Skeletal muscle tissue (tissue), 3 donors: ENCODE measurements at regions not wholly inside any gene's neighbourhood (a gene's known extent, or its start where the extent isn't known, plus 50 kb on each side); places are given as distances from the start of the nearest gene placed in this dataset.

Source experiments
- H3K27ac ChIP-seq: one replicate; pipeline ENCODE4 v1.7.0; 2013; ENCODE audit warnings: mild to moderate bottlenecking, low read depth, low read length, inconsistent platforms
- H3K27me3 ChIP-seq, 3 donors: one replicate each; pipeline ENCODE4 v1.7.0; 2013; ENCODE audit warnings: low read length in 3 of 3; ENCODE audit not compliant: control insufficient read depth in 3 of 3, insufficient read depth in 3 of 3
- H3K36me3 ChIP-seq, 3 donors: one replicate each; pipeline ENCODE4 v1.7.0; 2013; ENCODE audit warnings: low read length in 3 of 3; ENCODE audit not compliant: control insufficient read depth in 3 of 3, insufficient read depth in 3 of 3
- H3K4me1 ChIP-seq, 3 donors: one replicate each; pipeline ENCODE4 v1.7.0; 2013; ENCODE audit warnings: low read length in 3 of 3, mild to moderate bottlenecking in 3 of 3; ENCODE audit not compliant: control insufficient read depth in 3 of 3, insufficient read depth in 3 of 3
- H3K4me3 ChIP-seq, 3 donors: one replicate each; pipeline ENCODE4 v1.7.0; 2013; ENCODE audit warnings: low read length in 3 of 3
- H3K9ac ChIP-seq, 3 donors: one replicate each; pipeline ENCODE4 v1.7.0; 2013; ENCODE audit warnings: low read length in 3 of 3, mild to moderate bottlenecking in 3 of 3, moderate library complexity in 2 of 3, low read depth in 1 of 3
- H3K9me3 ChIP-seq, 3 donors: one replicate each; pipeline ENCODE4 v1.7.0; 2013; ENCODE audit warnings: low read length in 3 of 3; ENCODE audit not compliant: control insufficient read depth in 3 of 3
- donor health status: Osteomylitis.

- Histone ChIP-seq H3K9me3 (peaks cover 0 to 2% (median 0%) of the 10 kb centered on the region in 3 donors), H3K4me3 (no peak overlapping the region), H3K36me3 (no peaks in the 10 kb centered on the region), H3K27ac (no peak overlapping the region), H3K4me1 (no peaks in the 10 kb centered on the region), H3K27me3 (no peaks in the 10 kb centered on the region), H3K9ac (no peak overlapping the region)
Observed at GRCh38 chr13:104854698-104855097, 1680.8 kb downstream of the EFNB2 start.

DNA sequence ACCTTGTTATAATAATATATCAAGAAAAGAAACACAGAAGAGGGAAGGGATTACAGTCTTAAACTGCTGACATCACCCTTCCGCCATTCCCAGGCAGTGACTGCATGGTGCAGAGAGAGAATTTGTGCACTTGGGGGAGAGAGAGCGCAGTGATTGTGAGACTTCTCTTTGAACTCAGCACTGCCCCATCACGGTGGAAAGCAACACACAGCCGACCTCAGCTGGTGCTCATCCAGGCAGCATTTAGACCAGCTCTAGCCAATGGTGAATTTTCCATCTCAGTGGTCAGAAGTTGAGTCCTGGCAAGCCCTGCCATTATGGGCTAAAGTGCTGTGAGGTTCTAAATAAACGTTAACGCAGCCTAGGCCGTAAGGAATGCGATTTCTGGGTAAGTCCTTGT lies 1681.5 kb downstream of the EFNB2 start:
- Histone ChIP-seq H3K27ac (no peak overlapping the region), H3K9me3 (peaks cover 0 to 2% (median 0%) of the 10 kb centered on the region in 3 donors), H3K4me3 (no peak overlapping the region), H3K27me3 (no peaks in the 10 kb centered on the region), H3K9ac (no peak overlapping the region), H3K36me3 (no peaks in the 10 kb centered on the region), H3K4me1 (no peaks in the 10 kb centered on the region)

DNA sequence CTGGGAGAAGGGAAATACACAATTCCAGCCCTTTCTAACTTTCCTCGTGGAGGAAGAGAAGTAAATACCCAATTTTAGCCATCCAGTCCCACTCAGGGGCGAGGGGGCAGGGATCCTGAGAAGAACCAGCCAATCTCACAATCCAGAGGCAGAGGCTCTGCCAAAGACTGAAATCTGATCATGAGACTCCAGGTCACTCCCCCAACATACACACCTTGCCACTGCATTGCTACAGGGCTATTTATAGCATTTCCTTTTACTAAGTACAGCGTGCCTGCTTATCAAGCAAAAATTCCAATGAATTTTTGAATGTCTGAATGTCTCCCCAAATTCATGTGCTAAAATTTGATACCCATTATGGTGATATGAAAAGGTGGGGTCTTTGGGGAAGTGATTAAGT lies 1687.5 kb downstream of the EFNB2 start:
- Histone ChIP-seq H3K9me3 (peaks cover 0 to 2% (median 0%) of the 10 kb centered on the region in 3 donors), H3K4me3 (no peak overlapping the region), H3K27ac (no peak overlapping the region), H3K9ac (no peak overlapping the region), H3K4me1 (no peaks in the 10 kb centered on the region), H3K36me3 (no peaks in the 10 kb centered on the region), H3K27me3 (no peaks in the 10 kb centered on the region)

GRCh38 chr13:104843401-104843800 lies 1692.1 kb downstream of the EFNB2 start:
- Histone ChIP-seq H3K36me3 (no peaks in the 10 kb centered on the region), H3K27me3 (no peaks in the 10 kb centered on the region), H3K9ac (no peak overlapping the region), H3K27ac (no peak overlapping the region), H3K9me3 (no peaks in the 10 kb centered on the region), H3K4me3 (no peak overlapping the region), H3K4me1 (no peaks in the 10 kb centered on the region)

DNA sequence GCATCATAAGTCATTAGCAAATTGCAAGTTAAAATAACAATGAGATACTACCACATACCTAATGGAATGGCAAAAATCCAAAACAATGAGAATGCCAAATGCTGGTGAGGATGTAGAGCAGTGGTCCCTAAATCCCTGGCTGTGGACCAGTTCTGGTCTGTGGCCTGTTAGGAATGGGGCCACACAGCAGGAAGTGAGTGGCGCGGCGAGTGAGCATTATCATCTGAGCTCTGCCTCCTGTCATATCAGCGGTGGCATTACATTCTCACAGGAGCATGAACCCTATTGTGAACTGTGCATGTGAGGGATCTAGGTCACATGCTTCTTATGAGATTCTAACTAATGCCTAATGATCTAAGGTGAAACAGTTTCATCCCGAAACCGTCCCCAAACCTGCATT lies 1694.4 kb downstream of the EFNB2 start:
- no peak overlapping the region for H3K27ac ChIP-seq
- no peak overlapping the region for H3K4me3 ChIP-seq
- H3K9ac ChIP-seq, result no peak overlapping the region
- H3K36me3 ChIP-seq, result no peaks in the 10 kb centered on the region
- no peaks in the 10 kb centered on the region for H3K4me1 ChIP-seq
- H3K27me3 ChIP-seq, result no peaks in the 10 kb centered on the region
- H3K9me3 ChIP-seq, result no peaks in the 10 kb centered on the region

- Histone ChIP-seq H3K4me3 (no peak overlapping the region), H3K4me1 (no peaks in the 10 kb centered on the region), H3K36me3 (no peaks in the 10 kb centered on the region), H3K27ac (no peak overlapping the region), H3K27me3 (no peaks in the 10 kb centered on the region), H3K9ac (no peak overlapping the region), H3K9me3 (no peaks in the 10 kb centered on the region)
Observed at GRCh38 chr13:104837756-104838155, 1697.7 kb downstream of the EFNB2 start.

DNA sequence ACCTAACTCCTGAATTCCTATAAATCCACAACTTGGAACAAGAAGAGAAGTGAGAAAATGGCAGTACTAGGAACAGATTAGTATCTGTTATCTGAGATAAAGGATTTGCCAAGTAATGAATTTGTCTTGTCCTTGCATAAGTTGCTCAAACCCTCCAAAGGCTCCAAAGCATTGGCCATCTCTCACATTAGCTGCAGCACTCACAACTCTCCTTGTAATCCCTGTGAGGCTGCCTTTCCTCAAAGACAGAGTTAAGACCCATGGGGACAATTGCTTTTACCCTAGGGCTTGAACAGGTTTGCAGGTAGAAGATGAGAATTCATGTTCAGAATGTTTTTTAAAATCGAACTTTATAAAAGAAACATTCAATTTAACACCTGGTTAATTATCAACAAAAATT lies 1702.2 kb downstream of the EFNB2 start:
- Histone ChIP-seq H3K36me3 (no peaks in the 10 kb centered on the region), H3K9me3 (no peaks in the 10 kb centered on the region), H3K27me3 (no peaks in the 10 kb centered on the region), H3K4me3 (no peak overlapping the region), H3K9ac (no peak overlapping the region), H3K4me1 (no peaks in the 10 kb centered on the region), H3K27ac (no peak overlapping the region)

- H3K4me3 ChIP-seq, result no peak overlapping the region
- no peaks in the 10 kb centered on the region for H3K9me3 ChIP-seq
- H3K27me3 ChIP-seq, result no peaks in the 10 kb centered on the region
- no peaks in the 10 kb centered on the region for H3K4me1 ChIP-seq
- no peak overlapping the region for H3K27ac ChIP-seq
- no peak overlapping the region for H3K9ac ChIP-seq
- H3K36me3 ChIP-seq, result no peaks in the 10 kb centered on the region
Observed at GRCh38 chr13:104832231-104832630, 1703.2 kb downstream of the EFNB2 start.

DNA sequence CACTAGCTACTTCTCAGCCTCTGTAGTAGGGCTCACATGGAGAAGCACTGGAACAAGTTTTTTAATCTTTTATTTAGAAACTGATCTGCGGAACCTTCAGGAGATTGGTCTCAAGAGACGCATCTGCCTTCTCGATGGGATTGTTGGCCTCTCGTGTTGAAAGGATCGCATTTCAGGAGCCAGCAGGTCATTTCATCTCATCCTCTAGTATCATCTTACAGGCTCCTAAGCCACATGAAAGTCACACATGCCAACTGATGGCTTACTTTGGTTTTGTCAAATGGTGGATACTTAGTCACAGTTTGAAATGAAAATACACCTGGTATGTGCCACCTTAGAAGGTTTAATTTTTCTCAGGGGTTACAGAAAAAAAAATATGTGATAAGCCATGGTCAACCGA lies 1703.6 kb downstream of the EFNB2 start:
- Histone ChIP-seq H3K4me1 (no peaks in the 10 kb centered on the region), H3K9ac (no peak overlapping the region), H3K9me3 (no peaks in the 10 kb centered on the region), H3K4me3 (no peak overlapping the region), H3K36me3 (no peaks in the 10 kb centered on the region), H3K27ac (no peak overlapping the region), H3K27me3 (no peaks in the 10 kb centered on the region)

GRCh38 chr13:104823709-104824108 lies 1711.8 kb downstream of the EFNB2 start:
- no peaks in the 10 kb centered on the region for H3K9me3 ChIP-seq
- H3K27me3 ChIP-seq, result no peaks in the 10 kb centered on the region
- H3K27ac ChIP-seq, result no peak overlapping the region
- no peak overlapping the region for H3K9ac ChIP-seq
- H3K4me3 ChIP-seq, result no peak overlapping the region
- H3K36me3 ChIP-seq, result no peaks in the 10 kb centered on the region
- no peaks in the 10 kb centered on the region for H3K4me1 ChIP-seq

GRCh38 chr13:104823071-104823470 lies 1712.4 kb downstream of the EFNB2 start:
- Histone ChIP-seq H3K9ac (no peak overlapping the region), H3K4me3 (no peak overlapping the region), H3K4me1 (no peaks in the 10 kb centered on the region), H3K27ac (no peak overlapping the region), H3K36me3 (no peaks in the 10 kb centered on the region), H3K27me3 (no peaks in the 10 kb centered on the region), H3K9me3 (no peaks in the 10 kb centered on the region)
